Mesenchymal stem cell (in vitro differentiated cells and primary cell): ENCODE measurements at regions not wholly inside any gene's neighbourhood (a gene's known extent, or its start where the extent isn't known, plus 50 kb on each side); places are given as distances from the start of the nearest gene placed in this dataset.

Experiments used
- DNase-seq: peaks from one replicate; pipeline ENCODE4 v3.0.0-alpha.2; 2013
- H2AFZ ChIP-seq: one replicate; pipeline ENCODE4 v1.6.1; 2013; ENCODE audit warnings: low read depth, mild to moderate bottlenecking, control low read depth, inconsistent platforms, low read length, moderate library complexity
- H2AK5ac ChIP-seq: 2 replicates; pipeline ENCODE4 v1.6.1; 2013; ENCODE audit warnings: low read length, moderate library complexity, mild to moderate bottlenecking, inconsistent platforms; ENCODE audit not compliant: severe bottlenecking
- H2BK120ac ChIP-seq: one replicate; pipeline ENCODE4 v1.6.1; 2013; ENCODE audit warnings: low read depth, mild to moderate bottlenecking, inconsistent platforms, low read length, moderate library complexity
- H2BK12ac ChIP-seq, 2 experiments: one replicate each; pipeline ENCODE4 v1.6.1; 2013; ENCODE audit warnings: inconsistent platforms in 2 of 2, low read length in 2 of 2, mild to moderate bottlenecking in 2 of 2, moderate library complexity in 2 of 2, control low read depth in 1 of 2
- H2BK15ac ChIP-seq: one replicate; pipeline ENCODE4 v1.6.1; 2013; ENCODE audit warnings: mild to moderate bottlenecking, low read depth, inconsistent platforms; ENCODE audit not compliant: poor library complexity, severe bottlenecking
- H2BK5ac ChIP-seq: 2 replicates; pipeline ENCODE4 v1.6.1; 2013; ENCODE audit warnings: low read depth, mild to moderate bottlenecking, low read length, control low read depth, inconsistent platforms; ENCODE audit not compliant: poor library complexity, severe bottlenecking
- H3K14ac ChIP-seq, 2 experiments: one replicate each; pipeline ENCODE4 v1.6.1; 2013; ENCODE audit warnings: inconsistent platforms in 2 of 2, low read length in 2 of 2, control low read depth in 1 of 2, mild to moderate bottlenecking in 1 of 2, moderate library complexity in 1 of 2
- H3K18ac ChIP-seq, 2 experiments: one replicate each; pipeline ENCODE4 v1.6.1; 2013; ENCODE audit warnings: inconsistent platforms in 2 of 2, low read length in 2 of 2, control low read depth in 1 of 2, low read depth in 1 of 2, mild to moderate bottlenecking in 1 of 2
- H3K23ac ChIP-seq, 2 experiments: one replicate each; pipeline ENCODE4 v1.6.1; 2013; ENCODE audit warnings: inconsistent platforms in 2 of 2, low read length in 2 of 2, mild to moderate bottlenecking in 2 of 2, moderate library complexity in 2 of 2, control low read depth in 1 of 2
- H3K27ac ChIP-seq: 2 replicates; pipeline ENCODE4 v1.5.1; 2013; ENCODE audit warnings: mild to moderate bottlenecking, moderate library complexity, low read length, control low read depth, inconsistent platforms; ENCODE audit not compliant: poor library complexity, severe bottlenecking
- H3K27me3 ChIP-seq, 2 experiments: 2 replicates each; pipeline versions ENCODE4 v1.6.1 to v1.7.0; 2013; ENCODE audit warnings: low read length in 2 of 2, mild to moderate bottlenecking in 2 of 2, moderate library complexity in 2 of 2, control low read depth in 1 of 2, inconsistent platforms in 1 of 2; ENCODE audit not compliant: control insufficient read depth in 1 of 2, insufficient read depth in 1 of 2
- H3K36me3 ChIP-seq, 2 experiments: 2 replicates each; pipeline versions ENCODE4 v1.6.1 to v1.7.0; 2013; ENCODE audit warnings: low read length in 2 of 2, control low read depth in 1 of 2, inconsistent platforms in 1 of 2, low read depth in 1 of 2, mild to moderate bottlenecking in 1 of 2; ENCODE audit not compliant: insufficient read depth in 2 of 2, control insufficient read depth in 1 of 2
- H3K4ac ChIP-seq, 2 experiments: one replicate each; pipeline ENCODE4 v1.6.1; 2013; ENCODE audit warnings: inconsistent platforms in 2 of 2, low read length in 2 of 2, mild to moderate bottlenecking in 2 of 2, moderate library complexity in 2 of 2, control low read depth in 1 of 2, low read depth in 1 of 2
- H3K4me1 ChIP-seq: 2 replicates; pipeline ENCODE4 v1.6.1; 2013; ENCODE audit warnings: low read depth, low read length, control low read depth; ENCODE audit not compliant: control insufficient read depth, insufficient read depth
- H3K4me2 ChIP-seq: 2 replicates; pipeline ENCODE4 v1.6.1; 2013; ENCODE audit warnings: low read length, mild to moderate bottlenecking, inconsistent platforms; ENCODE audit not compliant: poor library complexity, severe bottlenecking
- H3K4me3 ChIP-seq, 2 experiments: 2 replicates each; pipeline versions ENCODE4 v1.5.1 to v1.7.0; 2013; ENCODE audit warnings: low read length in 2 of 2, mild to moderate bottlenecking in 2 of 2, control low read depth in 1 of 2, low read depth in 1 of 2; ENCODE audit not compliant: insufficient read depth in 1 of 2
- H3K79me1 ChIP-seq: replicated peaks from 2 replicates; pipeline ENCODE4 v1.6.1; 2013; ENCODE audit warnings: mild to moderate bottlenecking, control low read depth, low read length, inconsistent platforms; ENCODE audit not compliant: poor library complexity, severe bottlenecking
- H3K9ac ChIP-seq: 2 replicates; pipeline ENCODE4 v1.7.0; 2013; ENCODE audit warnings: mild to moderate bottlenecking, low read length, moderate library complexity
- H3K9me3 ChIP-seq: 2 replicates; pipeline ENCODE4 v1.7.0; 2013; ENCODE audit warnings: mild to moderate bottlenecking, low read length; ENCODE audit not compliant: control insufficient read depth
- H4K8ac ChIP-seq: one replicate; pipeline ENCODE4 v1.6.1; 2013; ENCODE audit warnings: inconsistent platforms, mild to moderate bottlenecking, low read length, moderate library complexity
- H4K91ac ChIP-seq: one replicate; pipeline ENCODE4 v1.6.1; 2013; ENCODE audit warnings: mild to moderate bottlenecking, low read length, inconsistent platforms
- WGBS: methylation state at CpG from one replicate; pipeline ENCODE4 v1.1.7; 2013; ENCODE audit warnings: mixed read lengths; 5-methylcytosine and 5-hydroxymethylcytosine counted together

DNA sequence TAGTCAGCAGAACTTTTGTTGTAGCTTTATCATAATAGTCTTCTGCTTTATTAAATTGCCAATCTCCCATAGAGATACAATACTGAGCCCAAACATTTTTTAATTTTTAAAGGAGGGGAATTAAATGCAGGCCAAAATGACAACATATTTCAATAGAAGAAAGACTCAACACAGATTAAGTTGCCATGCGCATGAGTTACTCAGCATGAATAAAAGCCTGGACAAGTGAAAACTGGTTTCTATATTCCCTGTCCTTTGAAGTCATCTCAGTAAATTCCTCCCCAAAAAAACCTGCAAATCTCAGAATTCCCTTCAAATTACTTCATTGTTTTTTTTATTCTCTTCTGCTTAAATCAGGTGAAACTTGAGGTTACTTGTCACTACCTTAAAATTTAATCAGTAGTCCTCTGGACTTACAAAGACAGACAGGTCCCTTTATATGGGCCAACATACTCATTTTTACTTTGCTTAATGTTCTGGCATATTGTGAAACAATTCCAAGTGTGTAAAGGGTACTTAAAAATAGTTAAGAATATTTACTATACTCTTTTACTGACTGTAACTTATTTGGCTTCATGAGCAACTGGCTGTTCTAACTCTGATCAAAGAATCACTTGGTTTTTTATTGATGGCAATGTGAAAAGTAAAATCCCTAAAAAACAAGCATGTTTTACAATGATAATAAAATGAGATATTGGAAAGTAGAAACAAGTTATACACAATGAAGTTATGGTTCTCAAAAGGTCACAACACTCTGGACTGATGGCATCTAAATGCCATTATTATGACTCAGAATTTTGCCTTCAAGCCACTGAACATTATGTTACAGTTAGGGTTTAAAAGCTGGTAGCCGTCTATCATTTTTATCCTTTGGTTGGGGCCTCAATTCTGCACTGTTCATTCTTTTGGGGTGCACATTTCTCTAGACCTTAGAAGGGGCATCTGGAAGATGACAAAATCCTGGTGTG is 49.9 kb upstream of the COL21A1 start:
- Histone ChIP-seq H4K91ac (no peak overlapping the region), H3K4ac (no peak overlapping the region), H2AFZ (no peak overlapping the region), H3K9ac (no peak overlapping the region), H2AK5ac (no peak overlapping the region), H3K18ac (no peak overlapping the region), H3K23ac (no peak overlapping the region), H3K4me2 (no peak overlapping the region), H2BK15ac (no peak overlapping the region), H3K36me3 (no peaks in the 10 kb centered on the region), H3K27ac (no peak overlapping the region), H3K14ac (no peak overlapping the region), H2BK12ac (no peak overlapping the region), H2BK120ac (no peak overlapping the region), H3K79me1 (no peaks in the 10 kb centered on the region), H3K27me3 (no peaks in the 10 kb centered on the region), H4K8ac (no peak overlapping the region), H3K4me3 (no peak overlapping the region), H3K9me3 (no peaks in the 10 kb centered on the region), H3K4me1 (no peaks in the 10 kb centered on the region), H2BK5ac (no peak overlapping the region)
- DNase-seq = no peak
- 82% methylated on average over 2 of the region's 2 CpGs for WGBS
